ENCODE measurements at regions not wholly inside any gene's neighbourhood (a gene's known extent, or its start where the extent isn't known, plus 50 kb on each side); places are given as distances from the start of the nearest gene placed in this dataset.

- TF ChIP-seq SUZ12 (IDR thresholded peaks at IDR 0.05) (no peak), ARNT (IDR thresholded peaks at IDR 0.05) (no peak), CTBP1 (IDR thresholded peaks at IDR 0.05; ENCODE audit: borderline replicate concordance) (no peak), PKNOX1 (IDR thresholded peaks at IDR 0.05) (no peak), L3MBTL2 (conservative IDR thresholded peaks at IDR 0.05) (no peak), FOXA1 (IDR thresholded peaks at IDR 0.05) (no peak)
Observed at GRCh38 chr16:6377956-6378355, 954.7 kb upstream of the RBFOX1 start.
